Ishikawa (cell line): ENCODE measurements at regions not wholly inside any gene's neighbourhood (a gene's known extent, or its start where the extent isn't known, plus 50 kb on each side); places are given as distances from the start of the nearest gene placed in this dataset.

Source experiments
- CEBPB ChIP-seq: IDR thresholded peaks from 2 replicates; pipeline ENCODE4 v1.6.1; 2012
- CREB1 ChIP-seq: IDR thresholded peaks from 2 replicates; pipeline ENCODE4 v1.6.1; 2012; ENCODE audit warnings: low read depth
- EGR1 ChIP-seq: IDR thresholded peaks from 2 replicates; pipeline ENCODE4 v1.6.1; 2012
- EP300 ChIP-seq: IDR thresholded peaks from 2 replicates; pipeline ENCODE4 v1.6.1; 2012; ENCODE audit warnings: borderline replicate concordance
- FOXM1 ChIP-seq: IDR thresholded peaks from 2 replicates; pipeline ENCODE4 v1.6.1; 2012; ENCODE audit warnings: low read depth, borderline replicate concordance
- MAX ChIP-seq: IDR thresholded peaks from 2 replicates; pipeline ENCODE4 v1.6.1; 2012
- NFIC ChIP-seq: IDR thresholded peaks from 2 replicates; pipeline ENCODE4 v1.6.1; 2012
- RAD21 ChIP-seq: IDR thresholded peaks from 2 replicates; pipeline ENCODE4 v1.6.1; 2012; ENCODE audit warnings: low read depth
- REST ChIP-seq: IDR thresholded peaks from 2 replicates; pipeline ENCODE4 v1.6.1; 2012; ENCODE audit warnings: low read depth, mild to moderate bottlenecking
- TAF1 ChIP-seq: IDR thresholded peaks from 2 replicates; pipeline ENCODE4 v1.6.1; 2012; ENCODE audit warnings: low read depth, mild to moderate bottlenecking
- TCF12 ChIP-seq: IDR thresholded peaks from 2 replicates; pipeline ENCODE4 v1.6.1; 2012; ENCODE audit warnings: low read depth
- TEAD4 ChIP-seq: IDR thresholded peaks from 2 replicates; pipeline ENCODE4 v1.6.1; 2012
- USF1 ChIP-seq: IDR thresholded peaks from 2 replicates; pipeline ENCODE4 v1.6.1; 2012
- YY1 ChIP-seq: IDR thresholded peaks from 2 replicates; pipeline ENCODE4 v1.6.1; 2012; ENCODE audit warnings: low read depth
- ZBTB7A ChIP-seq: IDR thresholded peaks from 2 replicates; pipeline ENCODE4 v1.6.1; 2012; ENCODE audit warnings: low read depth

GRCh38 chr12:69106482-69107118 lies 132.8 kb upstream of the CPSF6 start:
- TF ChIP-seq NFIC (no peak), TCF12 (no peak), USF1 (no peak)

- TF ChIP-seq USF1 (no peak), CEBPB (no peak), REST (no peak), RAD21 (no peak), NFIC (no peak), FOXM1 (no peak), CREB1 (no peak), YY1 (no peak), MAX (no peak), TAF1 (no peak), ZBTB7A (no peak), TCF12 (no peak), EGR1 (no peak), EP300 (no peak), TEAD4 (no peak)
Observed at GRCh38 chr12:69107541-69107940, 131.8 kb upstream of the CPSF6 start.

GRCh38 chr12:69108037-69108436 lies 131.3 kb upstream of the CPSF6 start:
- TF ChIP-seq CEBPB: peak; percentile 45
- no peak for TF ChIP-seq TAF1
- TF ChIP-seq REST: no peak
- peak; percentile 95 for TF ChIP-seq TEAD4
- TF ChIP-seq FOXM1: peak; percentile 89
- peak; percentile 88 for TF ChIP-seq ZBTB7A
- TF ChIP-seq RAD21: no peak
- no peak for TF ChIP-seq EGR1
- TF ChIP-seq TCF12: peak; percentile 96
- TF ChIP-seq EP300: peak; percentile 97
- TF ChIP-seq NFIC: peak; percentile 97

GRCh38 chr12:69112616-69113015 lies 126.8 kb upstream of the CPSF6 start:
- TF ChIP-seq EGR1: no peak
- TF ChIP-seq REST: no peak
- TF ChIP-seq ZBTB7A: no peak
- TF ChIP-seq CEBPB: no peak
- no peak for TF ChIP-seq NFIC
- TF ChIP-seq YY1: no peak
- TF ChIP-seq RAD21: no peak
- TF ChIP-seq TCF12: no peak
- no peak for TF ChIP-seq TAF1
- TF ChIP-seq MAX: no peak
- no peak for TF ChIP-seq FOXM1
- no peak for TF ChIP-seq CREB1
- TF ChIP-seq TEAD4: no peak
- no peak for TF ChIP-seq USF1
- no peak for TF ChIP-seq EP300
